OCI-LY1 (cell line): ENCODE measurements at regions not wholly inside any gene's neighbourhood (a gene's known extent, or its start where the extent isn't known, plus 50 kb on each side); places are given as distances from the start of the nearest gene placed in this dataset.

ENCODE experiments used
- H2AFZ ChIP-seq: fragments of 200-600 bp; sonication (generic), shearing (Covaris generic); 2 replicates; pipeline ENCODE4 v1.6.0; 2014; ENCODE audit warnings: antibody characterized with exemption, mild to moderate bottlenecking, low read length
- H3F3A ChIP-seq: fragments of 200-600 bp; sonication (generic), shearing (Covaris generic); 2 replicates; pipeline ENCODE4 v1.6.0; 2014; ENCODE audit warnings: mild to moderate bottlenecking, antibody characterized with exemption, low read length, moderate library complexity; ENCODE audit not compliant: insufficient read depth
- H3K27ac ChIP-seq: fragments of 200-600 bp; sonication (generic); 2 replicates; pipeline ENCODE4 v1.5.1; 2014; ENCODE audit warnings: low read length, mixed run types, mild to moderate bottlenecking, low read depth; ENCODE audit not compliant: poor library complexity, severe bottlenecking
- H3K27me3 ChIP-seq: fragments of 200-600 bp; sonication (generic); 2 replicates; pipeline ENCODE4 v1.6.0; 2014; ENCODE audit warnings: antibody characterized with exemption, mild to moderate bottlenecking, low read length, moderate library complexity; ENCODE audit not compliant: insufficient read depth
- H3K36me3 ChIP-seq: fragments of 200-600 bp; sonication (generic); 2 replicates; pipeline ENCODE4 v1.6.1; 2014; ENCODE audit warnings: mild to moderate bottlenecking, antibody characterized with exemption, low read length, moderate library complexity, mixed read lengths; ENCODE audit not compliant: insufficient read depth
- H3K4me1 ChIP-seq: fragments of 200-600 bp; sonication (generic); 2 replicates; pipeline ENCODE4 v1.5.1; 2014; ENCODE audit warnings: mild to moderate bottlenecking, low read length, moderate library complexity; ENCODE audit not compliant: insufficient read depth, severe bottlenecking
- H3K4me2 ChIP-seq: fragments of 200-600 bp; sonication (generic), shearing (Covaris generic); 2 replicates; pipeline ENCODE4 v1.6.1; 2014; ENCODE audit warnings: low read length
- H3K4me3 ChIP-seq: fragments of 200-600 bp; sonication (generic); 2 replicates; pipeline ENCODE4 v1.5.1; 2014; ENCODE audit warnings: low read length, low read depth, mild to moderate bottlenecking, mixed read lengths; ENCODE audit not compliant: poor library complexity, severe bottlenecking
- H3K79me2 ChIP-seq: fragments of 200-600 bp; shearing (Covaris generic); 2 replicates; pipeline ENCODE4 v1.6.1; 2016; ENCODE audit warnings: mixed run types, low read length, mixed read lengths; ENCODE audit not compliant: insufficient read depth
- H3K9ac ChIP-seq: fragments of 200-600 bp; sonication (generic), shearing (Covaris generic); 2 replicates; pipeline ENCODE4 v1.6.1; 2014; ENCODE audit warnings: mild to moderate bottlenecking, low read length, mixed read lengths
- H3K9me2 ChIP-seq: fragments of 200-600 bp; sonication (generic), shearing (Covaris generic); 2 replicates; pipeline ENCODE4 v1.6.1; 2014; ENCODE audit warnings: low read depth, mild to moderate bottlenecking, low read length, mixed read lengths
- H3K9me3 ChIP-seq: fragments of 200-600 bp; shearing (Covaris generic); 2 replicates; pipeline ENCODE4 v1.6.1; 2014; ENCODE audit warnings: low read length, mixed read lengths
- H4K20me1 ChIP-seq: fragments of 200-600 bp; sonication (generic), shearing (Covaris generic); 2 replicates; pipeline ENCODE4 v1.6.0; 2016; ENCODE audit warnings: mild to moderate bottlenecking, low read length; ENCODE audit not compliant: insufficient read depth
- CTCF ChIP-seq: fragments of 200-600 bp; sonication (generic), shearing (Covaris generic); IDR thresholded peaks from 2 replicates; pipeline ENCODE4 v1.5.1; 2017; ENCODE audit warnings: mild to moderate bottlenecking, antibody characterized with exemption, low read length, moderate library complexity, mixed read lengths
- EZH2 ChIP-seq: fragments of 200-600 bp; sonication (generic), shearing (Covaris generic); IDR thresholded peaks from 2 replicates; pipeline ENCODE4 v1.8.0; 2017; ENCODE audit warnings: borderline replicate concordance, mixed run types, mild to moderate bottlenecking, antibody characterized with exemption, low read length, moderate library complexity, mixed read lengths

GRCh38 chr12:75781532-75782046, 250.0 kb downstream of the PHLDA1 start:
- H4K20me1 ChIP-seq: no peaks in the 10 kb centered on the region
- TF ChIP-seq CTCF (no peak), EZH2 (no peak)
- H2AFZ ChIP-seq: no peak overlapping the region
- H3K4me1 ChIP-seq: no peaks in the 10 kb centered on the region
- no peak overlapping the region for H3K4me3 ChIP-seq
- no peaks in the 10 kb centered on the region for H3F3A ChIP-seq
- H3K9ac ChIP-seq: no peak overlapping the region
- H3K36me3 ChIP-seq: no peaks in the 10 kb centered on the region
- H3K27ac ChIP-seq: no peak overlapping the region
- H3K9me3 ChIP-seq: no peaks in the 10 kb centered on the region
- no peaks in the 10 kb centered on the region for H3K79me2 ChIP-seq
- no peaks in the 10 kb centered on the region for H3K27me3 ChIP-seq
- H3K9me2 ChIP-seq: no peaks in the 10 kb centered on the region
- H3K4me2 ChIP-seq: no peak overlapping the region

- no peaks in the 10 kb centered on the region for H3K9me2 ChIP-seq
- TF ChIP-seq EZH2 (no peak), CTCF (no peak)
- no peaks in the 10 kb centered on the region for H3K36me3 ChIP-seq
- H3K4me3 ChIP-seq: no peak overlapping the region
- no peak overlapping the region for H3K9ac ChIP-seq
- H3K4me2 ChIP-seq: no peak overlapping the region
- H3K4me1 ChIP-seq: no peaks in the 10 kb centered on the region
- no peaks in the 10 kb centered on the region for H3K79me2 ChIP-seq
- H3K27me3 ChIP-seq: no peaks in the 10 kb centered on the region
- H2AFZ ChIP-seq: no peak overlapping the region
- no peaks in the 10 kb centered on the region for H3K9me3 ChIP-seq
- no peaks in the 10 kb centered on the region for H3F3A ChIP-seq
- no peak overlapping the region for H3K27ac ChIP-seq
- no peaks in the 10 kb centered on the region for H4K20me1 ChIP-seq
Measured at GRCh38 chr12:75779891-75780496, 251.6 kb downstream of the PHLDA1 start.

- no peaks in the 10 kb centered on the region for H4K20me1 ChIP-seq
- H3K4me3 ChIP-seq: no peak overlapping the region
- no peaks in the 10 kb centered on the region for H3K36me3 ChIP-seq
- TF ChIP-seq EZH2: no peak
- no peak for TF ChIP-seq CTCF
- H3K4me2 ChIP-seq: no peak overlapping the region
- H3K27ac ChIP-seq: no peak overlapping the region
- H2AFZ ChIP-seq: no peak overlapping the region
- H3F3A ChIP-seq: no peaks in the 10 kb centered on the region
- H3K4me1 ChIP-seq: peaks cover 6% of the 10 kb centered on the region
- H3K27me3 ChIP-seq: no peaks in the 10 kb centered on the region
- no peaks in the 10 kb centered on the region for H3K9me2 ChIP-seq
- no peaks in the 10 kb centered on the region for H3K79me2 ChIP-seq
- H3K9ac ChIP-seq: no peak overlapping the region
- H3K9me3 ChIP-seq: no peaks in the 10 kb centered on the region
Measured at GRCh38 chr12:75774261-75775052, 257.1 kb downstream of the PHLDA1 start.
